Middle frontal gyrus (tissue), 1 donor: ENCODE measurements at regions not wholly inside any gene's neighbourhood (a gene's known extent, or its start where the extent isn't known, plus 50 kb on each side); places are given as distances from the start of the nearest gene placed in this dataset.
"Not testable (repeated sequence)": the region's sequence is repeated elsewhere in the genome, so short reads cannot be mapped to it uniquely, and the experiment has no call there.

ENCODE experiments used
- DNase-seq: peaks from one replicate; pipeline ENCODE4 v3.0.0-alpha.2; 2015; ENCODE audit warnings: low spot score; ENCODE audit errors: extremely low spot score

- DNase-seq, result no peak
Observed at GRCh38 chr7:153934048-153934447, 118.2 kb upstream of the DPP6 start.

- DNase-seq, result no peak
Observed at GRCh38 chr7:153934629-153935028, 117.6 kb upstream of the DPP6 start.

GRCh38 chr7:153935095-153935494, 117.1 kb upstream of the DPP6 start:
- no peak for DNase-seq

- no peak for DNase-seq
Observed at GRCh38 chr7:153938451-153938850, 113.7 kb upstream of the DPP6 start.

DNA sequence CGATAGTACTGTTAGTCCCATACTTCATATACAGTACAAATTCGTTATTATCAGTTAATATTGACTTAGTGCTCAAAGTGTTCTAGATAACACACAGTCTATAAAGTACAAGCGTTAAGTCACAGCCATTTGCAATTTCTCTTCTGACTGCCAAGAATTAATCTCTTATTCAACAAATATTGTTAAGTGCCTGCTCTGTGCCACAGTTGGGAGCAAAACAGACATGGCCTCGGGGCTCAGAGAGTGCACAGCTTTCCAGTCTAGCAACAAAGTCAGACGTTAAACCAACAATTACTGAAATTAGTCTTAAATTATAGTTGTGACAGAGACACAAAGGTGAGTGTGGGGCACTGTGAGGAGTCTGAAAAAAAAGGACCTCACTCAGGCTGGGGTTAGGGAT, 113.0 kb upstream of the DPP6 start:
- no peak for DNase-seq

DNA sequence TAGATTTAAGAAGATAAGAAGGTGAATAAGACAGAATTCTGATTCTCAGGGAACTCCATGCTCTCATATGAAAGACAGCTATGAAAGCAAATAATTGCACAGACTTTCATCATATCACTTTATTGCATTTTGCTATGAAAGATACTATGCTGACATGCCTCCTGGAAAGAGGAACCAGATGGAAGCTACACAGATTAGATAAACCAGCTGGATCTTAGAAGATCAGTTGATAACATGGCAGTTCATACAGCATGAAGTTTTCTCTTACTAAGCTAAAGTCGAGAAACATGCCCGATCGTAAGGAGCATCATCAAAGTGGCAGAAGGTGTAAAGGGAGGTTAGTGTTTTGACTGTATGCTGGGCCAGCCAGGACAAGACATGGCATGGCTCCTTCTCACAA, 112.5 kb upstream of the DPP6 start:
- no peak for DNase-seq

GRCh38 chr7:153941061-153941460, 111.1 kb upstream of the DPP6 start:
- DNase-seq, result no peak

DNA sequence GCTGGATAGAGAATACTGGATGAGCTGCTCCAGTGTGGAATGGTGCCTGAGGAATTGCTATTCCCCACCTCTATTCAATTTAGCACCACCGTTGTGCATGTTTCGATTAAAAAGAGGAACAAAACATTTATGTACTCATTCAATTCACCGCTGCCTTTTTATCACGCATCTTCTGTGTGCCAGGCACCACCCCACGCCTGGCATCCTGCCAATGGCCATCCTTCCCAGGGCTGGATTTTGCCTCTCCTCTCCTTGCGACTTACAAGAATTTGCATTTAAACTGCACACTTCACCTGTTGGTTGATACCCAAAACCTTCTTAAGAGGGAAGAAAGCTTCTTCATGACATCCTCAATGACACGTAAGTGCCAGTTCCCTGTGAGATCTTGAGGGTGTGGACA, 110.2 kb upstream of the DPP6 start:
- no peak for DNase-seq

GRCh38 chr7:153943457-153943856, 108.7 kb upstream of the DPP6 start:
- peak; percentile 13 for DNase-seq

DNA sequence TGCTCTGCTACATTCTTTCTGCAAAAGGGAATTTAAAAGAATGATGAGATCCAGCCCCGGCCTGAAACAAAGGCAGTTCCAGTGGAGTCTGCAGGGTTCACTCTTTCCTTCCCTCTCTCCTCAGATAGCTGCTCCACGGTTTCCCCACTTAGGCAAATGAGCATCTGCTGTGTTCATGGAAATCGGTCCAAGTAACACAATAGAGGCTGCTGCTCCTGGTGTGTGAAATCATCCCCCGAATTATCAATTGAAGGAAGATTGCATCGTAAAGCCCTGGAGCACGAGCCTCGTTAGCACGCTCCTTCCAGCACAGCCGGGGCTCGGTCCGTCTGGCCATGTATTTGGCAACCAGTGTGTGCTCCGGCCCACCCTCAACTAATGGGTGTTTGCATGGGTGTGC, 108.3 kb upstream of the DPP6 start:
- DNase-seq, result peak; percentile 28

DNA sequence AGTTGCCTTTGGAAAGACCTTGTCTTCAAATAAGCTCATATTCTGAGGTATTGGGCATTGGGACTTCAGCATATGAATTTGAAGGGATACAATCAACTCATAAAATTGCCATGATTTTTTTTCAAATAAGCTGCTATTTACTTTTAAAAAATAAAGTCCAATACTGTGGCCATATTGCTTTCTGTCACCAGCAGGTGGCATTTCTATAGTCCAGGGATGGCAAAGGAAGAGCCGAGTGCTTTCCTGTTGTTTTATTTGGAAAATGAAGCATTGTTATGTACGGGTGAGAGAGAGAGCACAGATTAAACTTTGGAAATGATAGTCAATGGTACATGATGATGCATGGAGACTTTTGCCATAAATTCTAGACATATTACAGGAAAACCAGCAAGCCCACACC, 104.1 kb upstream of the DPP6 start:
- DNase-seq, result no peak

- DNase-seq, result no peak
Observed at GRCh38 chr7:153951316-153951715, 100.9 kb upstream of the DPP6 start.

GRCh38 chr7:153954477-153954876, 97.7 kb upstream of the DPP6 start:
- no peak for DNase-seq

GRCh38 chr7:153957677-153958076, 94.5 kb upstream of the DPP6 start:
- DNase-seq, result not testable (repeated sequence)

DNA sequence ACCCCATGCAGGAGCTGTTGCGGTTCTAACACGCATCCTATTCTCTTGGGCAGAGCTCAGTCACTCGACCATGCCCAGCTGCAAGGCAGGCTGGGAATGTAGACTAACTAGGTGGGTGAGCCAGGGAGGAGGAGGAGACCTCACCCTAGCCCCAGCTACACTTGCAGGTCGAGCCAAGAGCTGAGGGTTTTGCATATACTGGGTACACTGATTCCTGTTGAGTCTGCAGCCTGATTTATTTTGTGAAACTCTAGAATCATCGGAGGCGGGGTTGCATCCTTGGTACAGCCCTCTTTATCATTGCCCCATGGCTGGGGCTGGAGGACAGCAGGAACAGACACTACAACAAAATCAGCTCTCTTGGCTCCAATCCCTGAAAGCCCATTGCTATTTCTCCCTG, 93.8 kb upstream of the DPP6 start:
- DNase-seq, result not testable (repeated sequence)

GRCh38 chr7:153958789-153959188, 93.4 kb upstream of the DPP6 start:
- not testable (repeated sequence) for DNase-seq

- not testable (repeated sequence) for DNase-seq
Observed at GRCh38 chr7:153964481-153965112, 87.6 kb upstream of the DPP6 start.

DNA sequence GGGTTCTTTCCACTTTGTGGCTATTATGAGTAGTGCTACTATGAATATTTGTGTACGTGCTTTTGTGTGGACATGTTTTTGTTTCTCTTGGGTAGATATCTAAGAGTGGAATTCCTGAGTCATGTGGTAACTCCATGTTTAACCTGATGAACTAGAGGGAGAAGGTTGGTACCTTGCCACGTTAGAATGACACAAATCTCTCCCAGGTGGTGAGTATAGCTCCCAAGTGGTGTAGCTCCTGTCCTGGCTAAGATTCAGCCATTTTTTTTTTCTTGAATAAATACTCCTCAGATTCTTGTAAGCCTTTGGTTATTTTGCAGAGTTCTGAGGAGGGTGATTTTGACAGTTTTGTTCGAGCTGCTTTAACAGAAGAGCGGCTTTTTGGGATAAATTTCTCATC, 83.2 kb upstream of the DPP6 start:
- not testable (repeated sequence) for DNase-seq

DNA sequence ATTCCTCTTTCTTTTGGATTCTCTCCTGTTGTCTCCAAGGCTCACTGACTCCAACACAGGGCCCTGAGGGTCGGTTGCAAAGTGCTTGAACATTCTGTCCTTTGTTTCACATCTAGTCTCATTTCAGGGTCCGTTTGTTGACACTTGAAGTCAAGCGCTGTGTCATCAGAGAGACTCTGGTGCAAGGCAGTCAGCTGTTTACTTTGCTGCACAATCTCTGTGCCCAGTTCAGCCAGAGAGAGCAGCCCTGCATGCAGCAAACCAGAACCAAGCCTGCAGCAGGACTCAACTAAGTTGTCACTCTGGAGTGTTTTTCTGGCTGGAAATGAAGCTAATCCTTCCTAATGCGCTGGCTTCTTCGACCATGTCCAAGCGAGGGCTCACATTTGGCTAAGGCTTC, 77.6 kb upstream of the DPP6 start:
- DNase-seq, result not testable (repeated sequence)

DNA sequence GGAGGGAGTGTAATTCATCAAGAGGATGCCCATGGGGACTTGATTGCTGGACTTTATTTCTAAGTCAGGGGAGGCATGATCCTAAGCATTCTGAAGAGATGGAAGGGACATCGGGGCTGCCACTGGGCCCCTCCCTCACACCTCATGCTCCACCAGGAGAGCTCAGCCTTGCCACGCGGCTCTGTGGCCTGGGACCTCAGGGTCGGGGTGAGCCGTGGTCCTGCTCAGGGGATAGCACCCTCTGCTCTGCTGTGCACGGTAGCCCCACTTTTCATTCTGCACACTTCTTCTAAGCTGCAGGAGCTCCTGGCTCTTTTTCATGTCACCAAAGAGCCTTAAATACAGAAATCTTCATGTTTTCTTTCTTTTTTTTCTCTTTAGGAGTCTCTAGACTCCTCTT, 75.5 kb upstream of the DPP6 start:
- not testable (repeated sequence) for DNase-seq

- not testable (repeated sequence) for DNase-seq
Observed at GRCh38 chr7:153983186-153983585, 69.0 kb upstream of the DPP6 start.

GRCh38 chr7:153989066-153989627, 63.1 kb upstream of the DPP6 start:
- not testable (repeated sequence) for DNase-seq

DNA sequence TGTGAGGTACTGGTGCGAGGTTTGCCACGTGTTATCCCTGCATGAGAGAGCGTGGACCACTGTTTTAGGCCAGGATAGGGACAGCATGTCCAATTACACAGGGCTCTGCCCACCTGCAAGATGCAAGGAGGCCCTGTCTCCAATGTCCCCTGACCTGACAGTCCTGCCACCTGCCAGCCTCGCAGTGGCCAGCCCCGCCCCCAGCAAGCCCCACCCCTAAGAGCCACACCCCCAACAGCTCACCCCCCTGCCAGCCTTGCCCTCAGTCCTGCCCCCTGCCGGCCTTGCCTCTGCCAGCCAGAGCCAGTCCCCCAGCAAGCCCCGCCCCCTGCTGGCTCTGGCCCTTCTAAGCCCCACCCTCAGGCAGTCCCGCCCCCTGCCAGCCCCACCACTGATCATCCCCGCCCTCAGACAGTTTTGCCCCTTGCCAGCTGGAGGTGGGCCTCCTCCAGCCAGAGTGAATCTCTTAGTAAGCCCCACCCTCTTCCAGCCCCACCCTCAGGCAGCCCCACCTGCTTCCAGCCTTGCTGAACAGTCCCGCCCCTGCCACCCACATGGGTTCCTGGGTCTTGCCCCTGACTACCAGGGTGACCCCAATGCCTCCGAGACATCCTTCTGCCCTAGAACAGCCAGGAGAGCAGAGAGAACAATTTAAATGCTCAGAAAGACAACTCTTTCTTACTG, 62.3 kb upstream of the DPP6 start:
- DNase-seq, result not testable (repeated sequence)
